ENCODE measurements at regions not wholly inside any gene's neighbourhood (a gene's known extent, or its start where the extent isn't known, plus 50 kb on each side); places are given as distances from the start of the nearest gene placed in this dataset.

- no peak for TF ChIP-seq CTCF (IDR thresholded peaks at IDR 0.05; ENCODE audit: low read length)
- TF ChIP-seq EZH2 (optimal IDR thresholded peaks at IDR 0.05; ENCODE audit: low read depth, low read length), result no peak
Observed at GRCh38 chr7:121574109-121574508, 178.0 kb upstream of the FAM3C start.

All from MM.1S (cell line).